HG03439 (cell line): ENCODE measurements at regions not wholly inside any gene's neighbourhood (a gene's known extent, or its start where the extent isn't known, plus 50 kb on each side); places are given as distances from the start of the nearest gene placed in this dataset.
"Not testable (repeated sequence)": the region's sequence is repeated elsewhere in the genome, so short reads cannot be mapped to it uniquely, and the experiment has no call there.

Experiments
- ATAC-seq: cut with Tn5 transposase; IDR thresholded peaks from one replicate; pipeline ENCODE4 v1.9.1; 2021; ENCODE audit warnings: mild to moderate bottlenecking, moderate library complexity; ENCODE audit not compliant: unreplicated experiment

DNA sequence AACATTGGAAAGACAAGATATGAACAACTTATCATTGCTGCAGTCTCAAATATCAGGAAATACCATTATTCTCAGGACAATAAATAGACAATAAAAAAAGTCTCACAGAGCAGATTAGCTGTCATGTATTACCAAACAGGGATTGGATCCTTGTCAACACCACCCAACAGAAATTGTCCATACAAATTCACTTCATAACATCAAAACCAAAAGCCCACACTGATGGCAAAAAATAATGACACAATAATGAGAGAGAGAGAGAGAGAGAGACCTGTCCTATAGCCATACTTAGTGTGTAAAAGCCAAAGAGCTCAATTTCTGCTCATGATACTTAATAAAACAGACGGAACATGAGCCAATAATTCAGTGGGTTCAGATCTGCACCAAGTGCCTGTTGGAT lies 96.5 kb downstream of the PPIAL4G start:
- ATAC-seq, result no peak

DNA sequence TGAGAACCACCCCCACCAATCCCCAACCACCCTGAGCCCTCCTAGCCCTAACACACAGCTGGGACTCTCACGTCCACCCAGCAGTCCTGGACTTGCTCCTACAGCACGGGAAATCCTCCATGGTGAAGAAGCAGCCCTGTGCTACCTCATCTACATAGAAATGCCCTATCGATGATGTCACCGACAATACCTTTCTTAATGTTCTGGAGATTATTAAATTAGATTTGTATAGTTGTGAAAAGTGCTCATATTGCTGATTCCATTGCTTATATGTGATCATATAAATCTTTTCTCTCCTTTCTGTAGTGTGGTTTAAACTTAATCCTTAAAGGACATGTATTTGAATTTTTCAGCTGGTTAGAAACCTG lies 97.1 kb downstream of the PPIAL4G start:
- ATAC-seq, result not testable (repeated sequence)

DNA sequence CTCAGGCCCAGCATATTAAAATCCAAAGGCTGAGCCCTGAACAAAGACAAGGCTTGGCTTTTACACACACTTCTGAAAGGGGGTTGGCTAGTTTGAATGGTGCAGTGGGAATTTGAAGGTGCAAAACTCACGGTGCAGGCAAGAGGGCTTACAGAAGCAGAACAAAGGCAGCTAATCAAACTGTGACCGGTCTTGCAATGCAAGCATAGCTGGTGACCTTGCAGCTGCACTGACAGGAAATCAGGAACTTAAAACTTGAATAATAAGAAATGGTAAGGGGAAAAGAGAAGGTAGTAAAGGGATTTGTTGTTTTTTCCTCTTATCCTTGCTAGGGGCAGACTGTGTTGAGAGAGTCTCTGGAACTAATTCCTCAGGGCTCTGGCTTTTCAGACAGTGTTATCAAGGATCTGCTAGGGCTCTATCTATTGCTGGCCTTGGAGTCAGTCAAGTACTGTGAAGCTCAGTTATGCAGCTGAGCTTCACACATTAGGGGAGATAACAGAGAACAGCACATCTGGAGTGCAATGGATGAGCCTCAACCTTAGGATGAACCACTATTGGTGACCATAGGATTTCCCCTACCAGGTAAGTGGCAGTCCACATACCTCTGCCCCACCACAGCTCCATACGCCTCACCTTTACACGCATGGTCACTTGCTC lies 97.6 kb downstream of the PPIAL4G start:
- ATAC-seq, result no peak

DNA sequence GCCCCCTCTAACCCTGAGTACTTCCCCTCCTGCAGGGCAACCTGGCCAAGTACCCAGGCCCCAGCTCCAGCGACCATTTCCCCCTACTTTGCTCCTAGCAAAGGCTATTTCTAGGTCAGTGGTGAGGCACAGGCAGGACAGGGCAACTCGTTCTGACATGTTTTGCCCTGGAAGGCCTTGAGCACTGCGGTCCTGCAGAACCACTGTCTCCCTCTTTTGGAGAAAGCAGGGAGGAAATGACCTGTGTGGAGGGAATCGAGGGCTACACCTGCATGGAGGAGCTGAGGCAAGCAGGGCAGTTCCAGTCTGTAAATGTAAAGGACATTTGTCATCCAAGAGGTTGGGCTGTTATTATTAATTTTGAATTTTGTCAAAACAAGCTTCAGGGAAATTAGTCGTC lies 99.1 kb downstream of the PPIAL4G start:
- no peak for ATAC-seq

DNA sequence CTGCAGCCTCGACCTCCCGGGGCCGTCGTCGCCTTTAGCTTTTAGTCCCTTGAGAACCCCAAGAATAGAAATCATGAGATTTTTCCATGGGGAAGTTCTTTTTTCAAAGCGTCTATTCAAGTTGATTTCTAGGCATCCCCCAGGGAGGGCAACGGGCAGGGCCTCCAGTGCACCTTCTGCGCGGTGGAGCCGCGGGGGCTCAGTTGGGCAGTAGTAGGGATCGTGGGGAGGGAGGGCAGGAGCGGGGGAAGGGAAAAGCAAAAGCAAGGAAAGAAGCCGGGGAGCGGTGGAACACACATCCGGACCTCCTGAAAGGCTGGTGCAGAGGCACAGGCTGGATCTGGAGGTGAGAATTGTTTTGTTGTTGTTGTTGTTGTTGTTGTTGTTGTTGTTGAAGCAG lies 103.4 kb downstream of the PPIAL4G start:
- ATAC-seq, result no peak

DNA sequence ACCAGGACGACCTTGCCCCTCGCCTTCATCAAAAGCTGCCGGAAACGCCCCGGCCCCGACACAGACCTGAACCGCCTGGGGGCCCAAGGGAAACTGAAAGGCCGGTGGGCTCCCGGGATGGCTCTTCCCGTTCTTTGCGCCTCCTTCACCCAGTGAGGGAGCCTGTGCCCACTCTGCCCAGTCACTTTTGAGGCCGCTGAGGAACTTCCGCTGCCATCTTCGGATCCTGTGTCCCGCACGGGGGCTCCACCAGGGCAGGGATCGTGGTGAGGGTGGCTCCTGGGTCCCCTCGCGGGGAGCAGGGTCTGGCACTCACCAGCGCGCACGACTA lies 104.0 kb downstream of the PPIAL4G start:
- ATAC-seq, result no peak

DNA sequence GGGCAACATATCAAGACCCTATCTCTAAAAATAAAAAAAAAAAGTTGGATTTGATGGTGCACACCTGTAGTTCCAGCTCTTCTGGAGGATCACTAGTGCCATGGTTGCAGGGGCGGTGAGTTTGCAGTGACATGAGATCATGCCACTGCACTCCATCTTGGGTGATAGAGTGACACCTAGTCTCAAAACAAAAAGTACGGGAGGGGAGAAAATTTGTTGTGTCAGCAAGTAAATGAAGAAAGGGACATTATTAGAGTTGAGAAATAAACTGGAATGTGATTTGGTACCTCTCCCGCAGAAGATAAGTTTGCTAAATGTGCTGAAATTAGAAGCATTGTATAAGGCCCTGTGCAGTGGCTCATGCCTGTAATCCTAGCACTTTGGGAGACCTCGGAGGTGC lies 105.1 kb downstream of the PPIAL4G start:
- ATAC-seq, result not testable (repeated sequence)

DNA sequence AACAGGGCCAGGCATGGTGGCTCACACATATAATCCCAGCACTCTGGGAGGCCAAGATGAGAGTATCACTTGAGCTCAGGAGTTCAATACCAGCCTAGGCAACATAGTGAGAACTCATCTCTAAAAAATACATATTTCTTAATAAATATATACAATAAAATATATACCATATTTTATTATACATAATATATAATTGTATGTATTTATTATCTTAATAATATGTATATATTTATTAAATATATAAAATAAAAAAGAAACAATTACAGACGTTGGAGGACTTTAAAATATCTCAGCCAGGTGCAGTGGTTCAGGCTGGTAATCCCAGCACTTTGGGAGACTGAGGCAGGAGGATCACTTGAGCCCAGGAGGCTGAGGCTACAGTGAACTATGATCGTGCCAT lies 106.1 kb downstream of the PPIAL4G start:
- not testable (repeated sequence) for ATAC-seq

DNA sequence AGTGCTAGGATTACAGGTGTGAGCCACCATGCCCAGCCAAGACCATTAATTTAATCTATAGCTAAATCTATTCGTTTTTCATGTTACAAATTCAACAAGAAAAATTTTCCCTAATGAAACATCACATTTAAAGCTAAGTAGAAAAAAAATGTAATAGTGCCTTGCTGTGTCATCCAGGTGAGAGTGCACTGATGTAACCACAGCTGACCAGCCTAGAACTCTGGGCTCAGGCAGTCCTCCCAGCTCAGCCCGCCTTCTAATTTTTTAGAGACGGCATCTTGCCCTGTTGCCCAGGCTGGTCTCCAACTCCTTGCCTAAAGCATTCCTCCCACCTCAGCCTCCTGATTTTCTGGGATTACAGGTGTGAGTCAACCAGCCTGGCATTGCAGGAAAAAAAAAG lies 109.0 kb downstream of the PPIAL4G start:
- no peak for ATAC-seq

DNA sequence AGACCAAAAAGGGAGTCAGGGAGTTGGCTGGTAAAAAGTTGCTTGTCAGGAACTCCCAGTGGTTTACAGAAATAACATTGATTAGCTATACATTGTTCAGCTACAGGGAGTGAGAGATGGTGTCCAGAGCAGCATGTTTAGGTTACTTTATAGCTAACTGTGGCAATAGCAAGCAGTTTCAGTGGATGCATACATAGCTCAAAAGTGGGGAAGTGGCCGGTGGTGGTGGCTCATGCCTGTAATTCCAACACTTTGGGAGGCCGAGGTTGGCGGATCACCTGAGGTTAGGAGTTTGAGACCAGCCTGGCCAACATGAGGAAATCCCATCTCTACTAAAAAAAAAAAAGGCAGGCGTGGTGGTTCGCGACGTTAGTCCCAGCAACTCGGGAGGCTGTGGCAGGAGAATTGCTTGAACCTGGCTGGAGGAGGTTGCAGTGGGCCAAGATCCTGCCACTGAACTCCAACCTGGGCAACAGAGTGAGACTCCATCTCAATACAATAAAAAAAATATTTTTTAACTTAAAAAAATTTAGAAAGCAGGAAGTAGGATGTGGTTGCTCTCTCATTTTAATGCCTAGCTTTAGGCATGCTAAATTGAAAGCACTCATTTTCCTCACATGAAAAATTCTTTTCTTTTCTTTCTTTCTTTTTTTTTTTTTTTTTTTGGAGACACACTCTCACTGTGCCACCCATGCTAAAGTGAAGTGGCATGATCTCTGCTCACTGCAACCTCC lies 109.7 kb downstream of the PPIAL4G start:
- ATAC-seq, result no peak

DNA sequence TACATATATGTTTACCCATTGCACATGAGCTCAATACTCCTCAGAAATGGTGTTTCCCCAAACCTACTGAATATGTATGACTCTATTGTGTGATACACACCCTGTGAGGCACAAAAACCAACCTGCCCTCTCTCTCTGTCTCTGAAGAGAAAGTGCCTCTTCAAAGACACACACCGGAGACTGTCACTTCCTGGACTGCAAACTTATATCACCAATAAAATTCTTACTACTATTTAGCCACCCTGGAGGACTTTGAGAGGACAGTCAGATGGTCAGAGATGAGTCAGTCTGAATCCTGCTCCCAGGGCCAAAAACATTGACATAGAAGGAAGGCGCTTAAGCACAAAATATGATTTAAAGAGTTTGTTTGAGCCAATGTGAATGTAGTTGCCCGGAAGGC lies 110.4 kb downstream of the PPIAL4G start:
- no peak for ATAC-seq

DNA sequence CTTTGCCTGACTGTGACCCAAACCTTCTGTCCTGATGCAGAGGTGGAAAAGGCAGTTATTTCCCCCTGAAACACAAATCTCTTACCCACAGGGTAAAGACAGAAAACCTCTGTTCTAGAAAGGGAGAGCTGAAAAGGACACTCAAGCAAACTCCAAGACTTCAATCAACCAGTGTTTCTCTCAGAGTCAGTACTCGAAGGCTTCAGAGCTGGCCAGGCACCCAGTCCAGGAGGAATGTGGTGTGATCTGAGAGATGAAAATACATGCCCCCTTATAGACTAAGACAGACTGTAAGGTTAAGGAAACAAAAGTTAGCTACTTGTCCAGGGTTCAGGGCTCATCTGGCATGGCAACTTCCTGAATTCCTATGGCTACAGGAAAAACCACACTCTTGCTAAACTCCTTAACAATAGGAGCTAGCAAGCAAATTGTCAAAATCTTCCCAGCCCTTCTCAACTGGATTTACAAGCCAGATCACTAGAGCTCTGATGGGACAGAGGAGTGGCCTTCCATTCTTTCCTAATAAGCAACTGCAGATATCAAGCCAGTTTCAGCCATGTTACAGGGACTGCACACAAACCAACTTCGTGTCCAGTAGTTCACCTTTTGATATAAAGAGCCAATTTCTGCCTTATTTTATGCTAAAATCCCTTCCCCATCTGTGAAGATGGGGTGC lies 110.9 kb downstream of the PPIAL4G start:
- not testable (repeated sequence) for ATAC-seq

DNA sequence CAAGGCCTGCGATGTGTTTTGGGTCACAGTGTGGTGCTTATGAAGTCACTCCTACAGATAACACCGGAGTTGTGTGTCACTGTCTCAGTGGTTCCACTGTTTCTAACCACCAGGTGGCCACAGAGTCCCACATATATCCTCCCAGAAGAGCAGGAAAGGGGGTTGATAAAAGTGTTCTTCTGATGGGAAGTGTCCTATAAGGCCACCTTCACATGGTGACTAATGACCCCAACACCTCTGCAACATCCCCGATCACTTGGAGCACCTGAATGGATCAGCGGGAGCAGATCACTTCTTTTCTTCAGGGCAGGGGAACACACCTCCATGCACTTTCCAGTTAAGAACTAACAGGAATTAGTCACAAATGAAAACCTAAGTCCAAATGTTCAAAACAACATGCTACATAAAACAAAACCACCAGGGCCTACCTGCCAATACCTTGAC lies 111.5 kb downstream of the PPIAL4G start:
- not testable (repeated sequence) for ATAC-seq

DNA sequence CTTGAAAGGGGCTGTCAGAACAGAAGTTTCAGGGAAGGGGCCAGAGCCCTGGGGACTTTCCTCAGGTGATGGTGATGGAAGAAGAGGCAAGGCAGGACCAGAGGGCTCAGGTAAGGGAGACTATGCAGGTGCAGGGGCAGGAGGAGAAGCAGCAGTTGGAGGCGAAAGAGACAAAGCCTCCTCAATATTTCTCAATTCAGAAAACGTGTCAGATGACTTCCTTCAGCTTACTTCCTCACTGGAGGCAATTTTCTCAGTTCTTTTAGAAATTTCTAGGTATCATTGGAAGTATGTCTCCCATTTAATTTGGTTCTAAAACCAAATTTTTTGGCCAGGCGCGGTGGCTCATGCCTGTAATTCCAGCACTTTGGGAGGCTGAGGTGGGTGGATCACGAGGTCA lies 112.4 kb downstream of the PPIAL4G start:
- ATAC-seq, result not testable (repeated sequence)

DNA sequence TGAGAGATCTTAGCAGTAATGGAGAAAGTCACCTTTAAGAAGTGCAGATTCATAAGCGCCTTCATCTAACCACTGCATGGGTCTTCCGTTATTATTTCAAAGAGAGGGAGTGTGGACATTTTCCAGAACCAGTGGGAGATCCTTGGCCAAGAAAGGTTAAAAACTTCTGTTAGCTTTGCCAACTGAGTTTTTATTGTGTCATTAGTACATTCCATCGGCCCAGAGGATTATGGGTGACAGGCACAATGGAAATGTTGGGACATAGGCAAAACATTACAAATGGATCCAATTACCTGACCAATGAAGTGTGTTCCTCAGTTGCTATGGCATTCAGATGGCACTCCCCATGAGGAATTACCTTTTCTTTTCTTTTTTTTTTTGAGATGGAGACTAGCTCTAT lies 115.5 kb downstream of the PPIAL4G start:
- ATAC-seq, result no peak

DNA sequence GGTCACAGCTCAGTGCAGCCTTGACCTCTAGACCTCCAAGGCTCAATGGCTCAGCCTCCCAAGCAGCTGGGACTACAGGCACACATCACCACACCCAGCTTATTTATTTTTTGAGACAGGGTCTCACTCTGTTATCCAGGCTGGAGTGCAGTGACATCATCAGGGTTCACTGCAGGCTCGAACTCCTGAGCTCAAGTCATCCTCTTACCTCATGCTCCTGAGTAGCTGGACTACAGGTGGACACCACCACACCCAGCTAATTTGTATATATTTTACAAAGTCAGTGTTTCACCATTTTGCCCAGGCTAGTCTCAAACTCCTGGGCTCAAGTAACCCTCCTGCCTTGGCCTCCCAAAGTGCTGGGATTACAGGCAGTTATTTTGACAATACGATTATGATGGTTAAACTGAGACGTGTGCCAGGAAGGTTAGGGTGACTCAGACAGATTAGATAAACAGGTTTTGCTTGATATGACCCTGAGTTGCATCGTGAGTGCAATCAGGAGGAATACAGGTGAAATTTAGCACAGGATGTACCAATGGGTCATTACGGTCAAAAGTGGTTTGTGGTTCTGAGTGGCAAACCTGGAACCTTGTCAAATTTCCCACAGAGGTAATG lies 116.9 kb downstream of the PPIAL4G start:
- ATAC-seq, result not testable (repeated sequence)

DNA sequence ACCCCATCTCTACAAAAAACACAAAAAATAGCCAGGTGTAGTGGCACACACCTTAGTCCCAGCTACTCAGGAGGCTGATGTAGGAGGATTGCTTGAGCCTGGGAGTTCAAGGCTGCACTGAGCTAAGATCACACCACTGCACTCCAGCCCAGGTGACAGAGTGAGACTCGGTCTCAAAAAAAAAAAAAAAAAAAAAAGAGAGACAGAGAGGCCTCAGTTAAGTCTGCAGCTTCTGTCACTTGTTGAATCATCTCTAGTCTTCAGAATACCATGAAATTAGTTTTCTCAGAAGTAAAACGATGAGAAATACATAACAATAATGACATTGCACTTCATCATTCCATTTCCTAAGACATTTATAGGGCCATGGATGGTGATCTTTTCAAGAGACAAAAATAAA lies 118.0 kb downstream of the PPIAL4G start:
- ATAC-seq, result not testable (repeated sequence)

DNA sequence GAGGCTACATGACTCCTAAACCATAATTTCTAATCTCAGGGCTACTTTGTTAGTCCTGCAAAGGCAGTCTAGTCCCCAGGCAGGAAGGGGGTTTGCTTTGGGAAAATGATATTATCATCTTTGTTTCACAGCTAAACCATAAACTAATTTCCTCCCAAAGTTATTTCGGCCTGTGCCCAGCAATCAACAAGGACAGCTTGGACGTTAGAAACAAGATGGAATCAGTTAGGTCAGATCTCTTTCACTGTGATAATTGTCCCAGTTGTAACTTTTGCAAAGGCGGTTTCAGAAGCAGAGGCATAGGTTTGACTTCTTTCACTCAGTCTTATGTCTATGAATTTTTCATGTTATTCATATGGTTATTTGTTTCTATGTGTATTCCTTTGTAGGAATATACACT lies 119.1 kb downstream of the PPIAL4G start:
- ATAC-seq, result not testable (repeated sequence)

DNA sequence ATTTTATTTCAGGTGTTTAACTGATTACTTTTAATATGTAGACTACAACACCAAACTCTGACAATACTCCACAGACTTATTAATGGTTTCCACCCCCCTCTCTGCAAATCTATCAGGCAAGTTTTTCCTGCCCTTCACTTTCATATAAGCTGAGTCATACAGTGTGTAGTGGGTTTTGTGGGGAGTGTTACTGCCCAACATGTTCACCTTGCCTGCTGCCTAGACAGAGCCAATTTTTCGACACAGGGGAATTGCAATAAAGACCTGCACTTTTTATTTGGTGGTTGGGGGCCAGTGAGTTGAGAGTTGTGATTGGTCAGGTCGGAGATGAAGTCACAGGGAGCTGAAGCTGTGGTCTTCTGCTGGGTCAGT lies 119.7 kb downstream of the PPIAL4G start:
- ATAC-seq, result no peak

DNA sequence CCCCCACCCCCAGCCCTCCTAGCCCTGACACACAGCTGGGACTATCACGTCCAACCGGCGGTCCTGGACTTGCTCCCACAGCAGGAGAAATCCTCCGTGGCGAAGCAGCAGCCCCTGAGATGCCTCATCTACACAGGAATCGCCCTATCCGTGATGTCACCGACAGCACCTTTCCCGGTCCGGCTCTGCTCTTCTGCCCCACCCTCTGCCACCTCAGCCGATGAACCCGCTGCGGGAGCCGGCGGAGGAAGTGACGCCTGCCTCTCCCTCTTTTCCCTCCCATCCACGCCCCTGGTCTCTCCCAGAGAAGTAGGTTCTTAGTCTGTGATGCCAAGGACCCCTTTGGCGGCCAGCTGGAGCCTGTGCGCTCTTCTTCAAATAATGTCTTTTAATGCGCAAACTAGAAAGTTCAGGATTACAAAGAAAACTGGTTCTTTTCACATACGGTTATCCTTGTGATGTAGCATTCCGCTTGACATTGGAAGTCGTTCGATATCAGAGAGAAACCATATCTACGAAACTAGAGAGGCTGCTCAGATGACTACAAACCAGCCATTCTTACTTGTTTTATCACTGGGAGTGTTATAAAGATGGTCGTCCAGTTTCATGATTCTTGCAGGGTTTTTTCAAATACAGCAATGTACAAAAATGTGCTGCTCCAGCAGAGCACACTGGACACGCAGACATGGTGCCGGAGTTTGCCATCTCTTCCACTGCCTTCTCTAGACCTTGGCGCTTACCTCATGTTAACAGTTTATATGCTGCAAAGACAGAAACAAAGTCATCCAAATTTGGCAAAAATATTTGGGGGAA lies 120.3 kb downstream of the PPIAL4G start:
- no peak for ATAC-seq

DNA sequence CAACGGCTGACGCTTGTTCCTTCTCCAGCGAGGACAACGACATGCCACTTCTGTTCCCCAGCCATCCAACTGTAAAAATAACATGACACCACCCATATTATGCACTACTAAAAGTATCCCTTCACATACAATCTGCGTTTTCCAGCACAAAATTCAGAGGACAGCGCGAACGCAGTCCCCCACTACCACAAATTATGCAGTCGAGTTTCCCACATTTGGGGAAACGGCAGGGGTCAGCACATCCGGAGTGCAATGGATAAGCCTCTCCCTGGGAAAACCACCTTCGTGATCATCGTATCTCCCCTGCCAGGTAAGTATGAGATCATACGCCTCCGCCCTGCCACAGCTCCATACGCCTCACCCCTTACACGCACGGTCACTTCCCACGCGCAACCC lies 120.9 kb downstream of the PPIAL4G start:
- ATAC-seq, result no peak
